HL-60 (cell line): ENCODE measurements at regions not wholly inside any gene's neighbourhood (a gene's known extent, or its start where the extent isn't known, plus 50 kb on each side); places are given as distances from the start of the nearest gene placed in this dataset.

Experiments used
- CTCF ChIP-seq: IDR thresholded peaks from one replicate; pipeline ENCODE4 v1.5.1; 2011; ENCODE audit warnings: low read length, control low read depth, inconsistent platforms; ENCODE audit not compliant: insufficient read depth
- REST ChIP-seq: IDR thresholded peaks from 2 replicates; pipeline ENCODE4 v1.6.1; 2012; ENCODE audit warnings: low read depth; ENCODE audit not compliant: insufficient replicate concordance

GRCh38 chr15:35993196-35993595 lies 447.2 kb upstream of the DPH6 start:
- TF ChIP-seq CTCF, result no peak
- no peak for TF ChIP-seq REST
